NCI-H524 treated with DMSO at 0.1 percent for 48 hours (cell line): ENCODE measurements at regions not wholly inside any gene's neighbourhood (a gene's known extent, or its start where the extent isn't known, plus 50 kb on each side); places are given as distances from the start of the nearest gene placed in this dataset.
"Not testable (repeated sequence)": the region's sequence is repeated elsewhere in the genome, so short reads cannot be mapped to it uniquely, and the experiment has no call there.

Experiments used
- DNase-seq: peaks from one replicate; lab custom pipeline; 2025; lab: John Stamatoyannopoulos, UW

GRCh38 chr3:26157428-26157827, 367.5 kb downstream of the OXSM start:
- DNase-seq, result not testable (repeated sequence)

DNA sequence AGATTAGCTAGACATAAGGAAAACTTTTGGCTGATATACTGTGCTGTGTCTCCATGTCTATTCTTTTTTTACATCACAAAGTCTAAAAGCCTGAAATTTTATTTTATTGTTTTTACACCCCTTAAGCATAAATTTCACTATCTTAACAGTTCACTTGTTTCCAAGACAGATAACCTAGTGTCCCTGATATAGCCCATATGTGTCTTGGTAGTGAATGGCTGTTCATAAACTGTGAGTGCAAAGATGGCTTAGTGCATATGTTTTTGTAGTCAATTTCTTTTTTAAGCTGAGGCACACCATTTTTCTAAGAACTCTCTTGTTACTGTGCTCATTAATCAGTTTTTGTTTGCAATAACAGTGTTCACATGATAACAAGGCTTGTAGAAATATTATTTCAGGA, 381.1 kb downstream of the OXSM start:
- DNase-seq, result no peak

- no peak for DNase-seq
Measured at GRCh38 chr3:26191556-26191955, 401.7 kb downstream of the OXSM start.

- DNase-seq, result no peak
Measured at GRCh38 chr3:26193558-26193957, 403.7 kb downstream of the OXSM start.

DNA sequence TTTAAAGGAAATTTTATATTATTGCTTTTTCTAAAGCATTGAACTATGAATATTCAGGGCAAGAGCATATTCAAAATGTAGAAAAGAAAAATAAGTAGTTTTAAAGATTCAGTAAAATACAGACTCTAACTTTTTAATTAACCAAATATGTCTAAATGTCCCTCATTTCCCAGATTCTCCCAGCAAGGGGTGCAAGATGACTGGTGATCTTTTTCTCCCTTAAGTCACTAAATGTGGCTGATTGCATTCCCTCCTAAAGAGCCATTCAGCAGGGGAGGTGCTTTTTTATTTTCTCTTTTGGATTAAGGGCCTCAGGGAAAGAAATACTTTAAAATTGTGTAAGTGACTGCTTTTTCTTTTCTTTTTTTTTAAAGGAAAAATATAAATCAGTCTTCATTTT, 406.9 kb downstream of the OXSM start:
- no peak for DNase-seq

GRCh38 chr3:26198609-26199008, 408.7 kb downstream of the OXSM start:
- no peak for DNase-seq

- DNase-seq, result no peak
Measured at GRCh38 chr3:26202169-26202568, 412.3 kb downstream of the OXSM start.

DNA sequence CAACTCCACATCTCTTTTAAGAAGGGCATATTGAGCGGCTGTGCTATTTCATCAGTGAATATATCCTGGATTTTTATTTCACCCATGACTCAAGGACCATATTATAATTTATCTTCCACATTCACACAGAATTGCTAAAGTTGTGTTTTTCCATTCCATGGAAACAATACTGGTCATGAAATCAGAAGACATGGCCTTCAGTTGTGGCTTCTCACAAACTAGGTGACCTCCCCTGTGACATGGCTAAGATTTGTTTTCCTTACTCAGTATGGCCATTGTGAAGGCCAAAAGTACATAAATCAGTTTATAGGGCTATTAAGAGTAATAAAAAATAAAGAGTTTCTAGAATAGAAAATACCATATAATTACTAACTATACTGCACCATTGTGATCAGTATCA, 415.6 kb downstream of the OXSM start:
- no peak for DNase-seq

GRCh38 chr3:26208201-26208600, 414.4 kb upstream of the LRRC3B start:
- DNase-seq, result no peak

- DNase-seq, result no peak
Measured at GRCh38 chr3:26229801-26230200, 392.8 kb upstream of the LRRC3B start.

DNA sequence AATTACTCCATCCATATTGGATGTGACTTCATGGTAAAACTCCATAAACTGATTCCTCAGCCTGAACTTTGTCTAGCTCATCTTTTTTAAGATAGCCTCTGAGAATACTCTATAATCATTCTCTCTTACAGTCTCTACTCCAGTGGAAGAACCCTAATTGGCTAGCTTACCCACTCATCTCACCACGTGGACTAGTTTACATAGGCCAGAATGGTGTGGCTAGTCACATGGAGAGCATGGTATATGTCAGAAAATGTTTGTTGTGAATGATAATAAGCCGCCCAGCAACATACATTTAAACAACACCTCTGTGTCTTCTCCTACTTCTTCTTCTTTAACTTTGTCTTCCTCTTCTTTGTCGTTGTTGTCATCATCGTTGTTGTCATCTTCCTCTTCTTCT, 389.2 kb upstream of the LRRC3B start:
- DNase-seq, result no peak

GRCh38 chr3:26236531-26236930, 386.0 kb upstream of the LRRC3B start:
- no peak for DNase-seq

- no peak for DNase-seq
Measured at GRCh38 chr3:26237036-26237682, 385.4 kb upstream of the LRRC3B start.

DNA sequence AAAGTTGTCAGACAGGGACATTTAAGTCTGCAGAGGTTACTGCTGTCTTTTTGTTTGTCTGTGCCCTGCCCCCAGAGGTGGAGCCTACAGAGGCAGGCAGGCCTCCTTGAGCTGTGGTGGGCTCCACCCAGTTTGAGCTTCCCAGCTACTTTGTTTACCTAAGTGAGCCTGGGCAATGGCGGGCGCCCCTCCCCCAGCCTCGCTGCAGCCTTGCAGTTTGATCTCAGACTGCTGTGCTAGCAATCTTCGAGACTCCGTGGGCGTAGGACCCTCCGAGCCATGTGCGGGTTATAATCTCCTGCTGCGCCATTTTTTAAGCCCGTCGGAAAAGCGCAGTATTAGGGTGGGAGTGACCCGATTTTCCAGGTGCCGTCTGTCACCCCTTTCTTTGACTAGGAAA, 378.0 kb upstream of the LRRC3B start:
- not testable (repeated sequence) for DNase-seq

DNA sequence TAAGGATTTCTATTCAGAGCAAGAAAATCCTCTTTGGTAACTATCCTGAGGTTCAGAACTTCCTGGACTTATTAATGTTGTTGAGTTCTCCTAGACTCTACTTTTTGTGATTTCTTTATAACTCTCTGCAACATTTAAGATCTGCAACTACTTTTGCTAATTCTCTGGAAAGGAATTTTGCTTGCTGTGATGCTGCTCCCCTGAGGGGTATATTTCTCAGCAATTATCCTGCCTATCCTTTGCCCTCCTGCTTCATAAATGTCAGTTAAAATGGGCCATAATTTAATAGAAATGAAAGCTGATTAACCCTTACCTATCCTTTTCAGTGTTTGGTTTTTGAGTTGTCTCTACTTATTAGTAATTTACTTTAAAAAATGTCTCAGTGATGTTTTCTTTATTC, 377.3 kb upstream of the LRRC3B start:
- no peak for DNase-seq

DNA sequence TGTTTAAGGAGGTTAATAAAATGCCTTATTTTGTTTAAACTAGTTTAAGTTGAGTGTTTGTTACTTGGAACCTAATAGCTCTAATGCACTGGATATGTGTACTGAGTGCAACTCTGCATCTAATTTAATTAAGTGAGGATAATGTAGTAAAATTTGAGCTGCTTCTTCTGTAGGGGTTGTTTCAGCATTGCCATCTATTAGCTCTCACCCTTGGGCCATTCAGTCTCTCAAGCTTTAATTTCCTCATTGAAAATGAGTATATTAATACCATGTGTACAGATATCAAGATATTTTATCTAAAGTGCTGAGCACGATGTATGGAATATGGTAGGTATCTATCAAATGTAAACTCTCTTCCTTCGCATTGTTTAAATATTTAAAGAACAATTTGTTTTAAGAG, 375.7 kb upstream of the LRRC3B start:
- DNase-seq, result no peak

DNA sequence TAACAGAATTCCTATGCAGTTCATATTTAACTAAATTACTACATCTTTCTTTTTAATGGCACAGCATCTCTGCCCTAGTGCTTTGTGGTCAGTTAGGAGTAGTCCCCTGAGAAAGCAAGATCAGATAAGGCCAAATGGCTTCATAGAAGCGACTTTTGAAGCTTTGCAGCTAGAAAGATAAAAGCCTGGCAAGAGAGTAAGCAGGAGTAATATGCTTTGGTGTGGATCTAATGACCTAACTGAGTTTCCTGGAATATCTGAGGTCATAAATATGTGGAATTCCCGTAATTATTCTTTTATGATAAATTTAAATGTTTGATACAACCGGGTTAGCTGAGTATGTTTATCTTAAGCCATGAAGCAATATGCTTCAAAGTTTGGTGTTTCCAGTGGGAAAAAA, 374.9 kb upstream of the LRRC3B start:
- DNase-seq, result no peak

DNA sequence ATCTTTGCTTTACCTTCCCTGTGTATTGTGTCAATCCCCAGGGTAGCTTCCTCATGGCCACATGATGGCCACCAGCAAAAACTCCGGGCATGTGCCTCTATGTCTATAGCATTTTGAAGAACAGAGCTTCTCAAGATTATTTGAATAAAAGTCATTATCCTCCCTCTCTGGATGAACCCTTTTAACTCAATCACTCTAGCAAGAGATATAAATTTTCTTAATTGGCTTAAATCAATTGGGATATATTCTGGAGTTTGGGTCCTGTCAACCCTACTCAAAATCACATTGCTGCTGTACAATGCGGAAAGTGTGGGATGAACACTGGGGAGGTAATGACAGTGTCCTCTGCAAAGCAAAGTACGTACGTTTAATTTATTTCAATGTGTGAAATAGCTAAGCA, 370.6 kb upstream of the LRRC3B start:
- DNase-seq, result no peak

DNA sequence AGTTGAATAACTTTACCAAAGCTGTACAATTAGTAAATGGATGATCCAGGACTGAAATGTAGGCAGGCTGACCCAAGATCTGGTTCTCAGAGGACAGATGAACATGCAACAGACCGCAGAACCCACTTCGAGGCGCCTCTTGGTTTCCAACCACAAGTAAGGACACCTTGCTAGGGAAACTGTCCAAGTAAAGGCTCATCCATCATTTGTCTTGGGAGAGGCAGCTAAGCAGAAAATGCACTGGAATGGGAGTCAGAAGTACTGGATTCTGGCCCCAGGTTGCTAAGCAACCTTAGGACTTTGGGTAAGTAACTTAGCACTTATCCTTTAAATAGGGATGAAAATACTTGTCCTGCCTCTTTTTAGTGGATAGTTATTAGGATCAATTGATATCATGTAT, 366.3 kb upstream of the LRRC3B start:
- no peak for DNase-seq

DNA sequence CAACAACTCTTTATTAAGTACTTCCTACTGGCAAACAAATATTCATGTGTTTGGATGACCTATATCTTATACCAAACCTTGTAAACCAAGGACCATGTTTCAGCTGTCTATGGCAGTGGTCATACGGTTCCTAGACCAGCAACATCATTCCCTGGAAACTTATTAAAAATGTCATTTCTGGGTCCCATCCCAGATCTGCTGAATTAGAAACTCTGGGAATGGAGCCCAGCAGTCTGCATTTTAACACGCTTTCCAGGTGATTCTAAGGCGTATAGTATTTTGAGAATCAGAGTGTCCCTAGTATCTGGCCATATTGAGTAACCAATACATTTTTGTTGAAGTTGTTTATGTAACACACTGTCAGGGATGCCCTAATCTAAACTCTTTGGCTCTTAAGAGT, 363.4 kb upstream of the LRRC3B start:
- DNase-seq, result no peak

DNA sequence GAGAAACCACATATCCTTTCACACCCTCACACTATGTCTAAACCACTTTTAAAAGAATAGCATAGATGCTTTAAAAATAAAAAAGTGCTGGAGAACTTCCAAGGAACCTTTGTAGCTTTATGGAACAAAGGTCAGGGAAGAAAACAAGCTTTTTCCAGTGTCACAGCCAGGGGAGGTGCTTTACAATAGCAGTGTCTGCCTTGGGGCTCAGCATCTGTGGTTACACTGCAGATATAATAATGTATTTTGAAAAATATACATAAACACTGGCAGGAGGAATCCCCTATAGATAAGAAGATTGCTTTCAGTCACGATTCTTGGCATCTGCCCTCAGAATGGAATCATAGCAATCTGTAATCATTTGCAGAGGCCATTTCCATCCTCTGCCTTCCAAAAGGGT, 362.4 kb upstream of the LRRC3B start:
- DNase-seq, result no peak

GRCh38 chr3:26264708-26265107, 357.9 kb upstream of the LRRC3B start:
- DNase-seq, result no peak

DNA sequence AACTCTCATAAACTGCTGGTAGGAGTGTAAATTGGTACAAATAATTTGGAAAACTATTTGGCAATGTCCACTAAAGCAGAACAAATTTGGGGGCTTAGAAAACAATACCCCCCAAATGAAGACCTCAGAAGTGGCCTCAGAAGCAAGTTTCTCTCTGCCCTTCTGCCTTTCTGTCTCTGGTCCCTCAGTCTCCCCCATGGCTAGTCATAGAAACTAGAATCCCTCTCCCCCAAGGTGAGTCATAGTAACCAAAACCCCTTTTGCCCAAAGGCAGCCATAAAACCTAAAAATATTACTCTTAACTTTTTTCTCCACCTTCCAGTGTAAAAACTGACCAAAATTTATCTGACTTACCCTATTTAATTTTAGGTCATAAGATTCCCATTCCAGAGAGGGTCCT, 350.7 kb upstream of the LRRC3B start:
- DNase-seq, result no peak

- no peak for DNase-seq
Measured at GRCh38 chr3:26273196-26273595, 349.4 kb upstream of the LRRC3B start.

- no peak for DNase-seq
Measured at GRCh38 chr3:26279091-26279490, 343.5 kb upstream of the LRRC3B start.
